Stimulated activated CD4-positive, alpha-beta T cell treated with anti-CD3 and anti-CD28 coated beads, TNF-alpha, amount 100 ng/mL, for 1 hour (primary cell): ENCODE measurements at regions not wholly inside any gene's neighbourhood (a gene's known extent, or its start where the extent isn't known, plus 50 kb on each side); places are given as distances from the start of the nearest gene placed in this dataset.
"Not testable (repeated sequence)": the region's sequence is repeated elsewhere in the genome, so short reads cannot be mapped to it uniquely, and the experiment has no call there.

Source experiments
- DNase-seq, 3 donors: peaks; one replicate each; pipeline ENCODE4 v3.0.0-alpha.2; 2020; ENCODE audit warnings: low read depth in 3 of 3, low spot score in 1 of 3

DNA sequence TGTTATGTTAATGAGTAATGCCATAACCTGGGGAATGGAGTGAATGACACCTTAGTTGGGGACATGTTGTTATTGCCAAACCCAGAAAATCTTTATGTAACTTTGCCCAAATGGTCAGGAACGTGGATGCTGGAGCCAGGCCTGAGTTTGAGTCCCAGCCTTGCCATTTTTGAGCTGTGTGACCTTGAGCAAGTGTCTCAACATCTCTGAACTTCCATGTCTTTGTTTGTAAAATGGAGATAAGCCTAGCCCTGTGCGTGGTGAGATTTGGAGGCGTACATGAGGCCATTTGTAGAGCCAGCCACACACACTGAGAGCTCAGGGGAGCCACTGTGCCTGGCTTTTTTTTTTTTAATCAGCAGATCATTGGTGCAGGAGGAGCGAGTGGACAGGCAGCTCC, 247.3 kb downstream of the FOXL1 start:
- DNase-seq = no peak

- no peak for DNase-seq
Observed at GRCh38 chr16:86826941-86827340, 248.6 kb downstream of the FOXL1 start.

GRCh38 chr16:86827521-86827920, 249.2 kb downstream of the FOXL1 start:
- DNase-seq = no peak

DNA sequence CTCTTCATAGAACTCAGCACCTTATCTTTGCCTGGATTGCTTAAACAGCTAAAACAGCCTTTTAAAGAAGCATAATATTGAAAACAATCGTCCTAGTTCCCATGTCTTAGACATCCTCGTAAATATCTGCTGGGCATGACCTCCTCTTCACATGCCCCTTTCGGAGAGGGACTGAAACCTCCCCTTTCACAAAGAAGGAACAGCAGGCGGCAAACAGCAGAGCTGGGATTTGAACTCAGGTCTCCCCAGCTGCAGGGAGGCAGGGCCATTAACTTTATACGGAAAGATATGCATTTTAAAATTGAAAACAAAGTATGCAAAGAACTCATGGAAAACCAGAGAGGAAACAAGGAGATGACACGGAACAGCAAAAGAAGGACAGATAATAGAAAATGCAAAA, 249.9 kb downstream of the FOXL1 start:
- no peak for DNase-seq

DNA sequence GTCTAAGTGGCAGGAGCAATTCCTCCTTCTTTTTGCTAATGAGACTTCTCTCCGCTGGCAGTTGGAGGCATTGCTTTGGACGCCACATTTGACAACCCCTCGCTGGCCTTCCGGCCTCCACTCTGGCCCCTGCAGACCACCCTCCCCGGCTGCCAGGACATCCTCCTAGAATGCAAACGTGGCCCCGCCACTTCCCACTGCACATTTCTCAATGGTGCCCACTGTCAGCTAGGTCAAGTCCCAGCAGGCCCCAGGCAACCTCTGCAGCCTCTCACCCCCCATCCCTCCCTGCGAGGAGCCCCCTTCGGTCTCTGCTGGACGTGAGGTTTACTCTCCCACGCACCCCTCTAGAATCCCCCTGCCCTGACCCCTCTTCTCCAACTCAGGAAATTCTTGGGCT, 250.3 kb downstream of the FOXL1 start:
- DNase-seq = no peak

DNA sequence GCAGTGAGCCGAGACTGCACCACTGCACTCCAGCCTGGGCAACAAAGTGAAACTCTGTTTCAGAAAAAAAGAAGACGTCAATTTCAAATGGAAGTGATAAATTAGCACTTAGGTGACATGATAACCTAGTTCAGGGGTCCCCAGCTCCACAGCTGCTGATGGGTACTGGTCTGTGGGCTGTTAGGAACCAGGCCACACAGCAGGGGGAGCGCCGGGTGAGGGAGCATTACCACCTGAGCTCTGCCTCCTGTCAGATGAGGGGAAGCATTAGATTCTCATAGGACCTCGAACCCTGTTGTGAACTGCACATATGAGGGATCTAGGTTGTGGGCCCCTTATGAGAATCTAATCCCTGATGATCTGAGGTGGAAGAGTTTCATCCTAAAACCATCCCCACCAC, 253.0 kb downstream of the FOXL1 start:
- DNase-seq = no peak

- DNase-seq = no peak
Observed at GRCh38 chr16:86833136-86833535, 254.8 kb downstream of the FOXL1 start.

DNA sequence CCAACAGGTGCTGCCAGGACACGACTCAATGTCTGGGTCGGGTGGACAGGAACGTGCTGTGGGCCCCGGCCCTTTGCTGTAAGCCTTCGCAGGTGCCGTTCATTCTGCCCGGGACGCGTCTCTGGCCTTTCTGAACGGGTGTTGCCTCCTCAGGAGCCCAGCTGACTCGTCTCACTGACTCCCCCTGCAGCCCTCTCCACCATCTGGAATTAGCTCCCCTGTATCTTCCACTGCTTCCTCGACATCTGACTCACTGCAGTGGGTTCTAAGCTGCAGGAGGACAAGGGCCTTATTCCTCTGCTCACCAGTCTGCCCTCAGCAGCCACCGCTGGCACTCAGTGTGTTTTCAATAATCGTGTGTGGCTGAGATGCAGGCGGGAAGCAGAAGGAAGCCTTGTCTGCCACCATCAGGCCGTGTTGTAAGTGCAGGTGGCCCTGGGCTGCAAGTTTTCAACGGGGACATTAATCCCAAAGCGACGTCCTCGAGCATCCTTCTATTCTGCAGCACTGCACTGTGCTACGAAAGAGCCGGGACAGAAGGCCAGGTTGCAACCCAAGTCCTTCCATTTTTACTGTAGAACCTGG, 256.2 kb downstream of the FOXL1 start:
- no peak for DNase-seq

DNA sequence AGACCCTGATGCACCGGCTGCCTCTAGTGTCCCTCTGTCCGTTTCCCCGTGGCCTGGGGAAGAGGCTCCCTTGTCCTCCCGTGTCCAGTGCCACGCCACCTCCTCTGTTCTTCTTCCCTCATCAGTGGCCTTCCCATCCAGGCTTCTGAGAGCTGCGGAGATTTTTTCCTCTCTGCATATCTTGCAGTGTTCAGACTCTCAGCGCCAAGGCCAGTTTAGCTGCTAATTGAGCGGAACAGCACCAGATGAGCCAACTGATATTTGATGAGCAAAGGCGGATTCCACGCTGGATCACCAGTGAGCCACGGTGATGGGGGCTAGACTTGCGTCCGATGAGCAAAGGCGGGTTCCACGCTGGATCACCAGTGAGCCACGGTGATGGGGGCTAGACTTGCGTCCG, 257.6 kb downstream of the FOXL1 start:
- DNase-seq = no peak

DNA sequence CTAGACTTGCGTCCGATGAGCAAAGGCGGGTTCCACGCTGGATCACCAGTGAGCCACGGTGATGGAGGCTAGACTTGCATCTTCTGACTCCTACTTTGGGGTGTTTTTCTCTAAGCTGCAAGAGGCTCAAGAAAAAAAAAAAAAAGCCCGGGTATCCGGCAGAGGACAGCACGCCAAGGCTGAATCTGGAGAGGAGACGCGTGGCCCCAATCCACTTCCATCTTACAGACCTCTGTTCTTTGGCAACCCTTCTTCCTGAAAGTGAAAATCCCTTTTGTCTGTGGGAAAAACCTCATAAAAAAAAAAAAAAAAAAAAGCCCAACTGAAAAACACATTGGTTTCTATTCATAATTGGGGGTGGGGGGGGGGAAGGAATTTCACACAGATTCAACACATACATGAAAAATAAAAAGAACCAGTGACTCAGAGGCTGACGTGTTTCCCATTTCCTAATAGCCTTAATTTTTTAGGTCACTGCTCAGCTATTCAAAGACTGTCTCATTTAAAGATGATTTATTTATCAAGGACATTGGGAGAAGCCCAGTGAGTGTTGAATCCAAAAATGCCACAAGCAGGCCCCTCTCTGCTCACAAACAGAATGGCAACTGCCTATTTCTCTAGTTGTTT, 258.3 kb downstream of the FOXL1 start:
- no peak for DNase-seq

- DNase-seq = no peak
Observed at GRCh38 chr16:86843812-86844211, 265.5 kb downstream of the FOXL1 start.

GRCh38 chr16:86844695-86845094, 266.3 kb downstream of the FOXL1 start:
- no peak for DNase-seq

DNA sequence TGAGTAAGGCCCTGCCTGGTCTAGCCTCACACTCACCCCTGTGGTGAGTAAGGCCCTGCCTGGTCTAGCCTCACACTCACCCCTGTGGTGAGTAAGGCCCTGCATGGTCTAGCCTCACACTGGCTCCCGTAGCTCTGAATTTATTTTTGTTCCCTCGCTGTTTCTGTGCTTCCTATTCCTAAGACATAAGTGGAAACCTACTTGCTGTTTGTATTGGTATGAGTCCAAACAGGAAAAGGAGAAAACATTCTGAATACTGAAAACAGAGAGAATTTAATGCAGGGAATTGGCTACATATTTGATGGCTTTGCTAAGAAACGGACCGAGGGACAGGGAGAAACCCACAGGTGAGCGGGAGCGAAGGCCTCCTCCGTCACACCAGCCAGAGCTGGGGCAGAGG, 267.8 kb downstream of the FOXL1 start:
- no peak for DNase-seq

DNA sequence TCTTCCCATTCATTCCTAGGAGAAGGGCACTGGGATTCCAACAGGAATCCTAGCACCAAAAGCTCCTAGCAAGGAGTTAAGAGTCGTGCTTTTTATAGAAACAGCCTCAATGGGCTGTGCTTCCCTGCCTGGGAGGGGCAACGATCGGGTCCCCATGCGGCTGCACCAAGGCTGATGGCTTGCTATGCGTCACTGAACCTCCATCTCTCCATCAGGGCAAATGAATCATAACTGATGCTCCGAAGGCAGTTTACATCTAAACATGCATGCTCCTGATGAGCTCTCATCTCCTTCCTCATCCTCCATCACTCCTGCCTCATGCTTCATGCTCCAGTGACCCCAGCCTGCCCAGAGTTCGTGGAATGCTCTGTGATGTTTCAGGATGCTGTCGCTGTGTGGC, 270.5 kb downstream of the FOXL1 start:
- DNase-seq = no peak

DNA sequence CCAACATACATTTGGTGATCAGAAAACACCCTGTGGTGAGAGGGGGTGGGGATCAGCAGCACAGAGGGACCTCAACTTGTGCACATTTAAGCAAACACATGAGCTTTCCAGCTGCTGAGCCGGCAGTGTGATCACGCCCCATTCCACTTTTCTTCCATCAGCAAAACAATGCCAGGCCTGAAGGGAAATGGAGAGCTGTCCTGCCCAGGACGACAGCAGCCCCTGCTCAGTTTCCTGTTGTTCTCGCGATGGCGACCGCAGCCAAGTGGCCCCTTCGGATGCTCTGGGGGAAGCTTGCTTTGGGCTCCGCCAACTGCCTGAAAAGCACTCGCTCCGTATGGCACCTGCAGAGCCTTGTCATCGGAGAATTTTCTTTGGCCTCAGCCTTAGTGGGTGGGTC, 272.3 kb downstream of the FOXL1 start:
- DNase-seq = no peak

- DNase-seq = no peak
Observed at GRCh38 chr16:86852135-86852534, 273.8 kb downstream of the FOXL1 start.

GRCh38 chr16:86854058-86854621, 275.8 kb downstream of the FOXL1 start:
- DNase-seq = no peak

GRCh38 chr16:86854626-86855294, 276.4 kb downstream of the FOXL1 start:
- DNase-seq = no peak

GRCh38 chr16:86856946-86857586, 278.7 kb downstream of the FOXL1 start:
- no peak for DNase-seq

GRCh38 chr16:86857807-86858206, 279.5 kb downstream of the FOXL1 start:
- no peak for DNase-seq

- no peak for DNase-seq
Observed at GRCh38 chr16:86858501-86858900, 280.2 kb downstream of the FOXL1 start.

GRCh38 chr16:86861270-86861858, 283.0 kb downstream of the FOXL1 start:
- DNase-seq = not testable (repeated sequence)
